ENCODE measurements at regions not wholly inside any gene's neighbourhood (a gene's known extent, or its start where the extent isn't known, plus 50 kb on each side); places are given as distances from the start of the nearest gene placed in this dataset.

DNA sequence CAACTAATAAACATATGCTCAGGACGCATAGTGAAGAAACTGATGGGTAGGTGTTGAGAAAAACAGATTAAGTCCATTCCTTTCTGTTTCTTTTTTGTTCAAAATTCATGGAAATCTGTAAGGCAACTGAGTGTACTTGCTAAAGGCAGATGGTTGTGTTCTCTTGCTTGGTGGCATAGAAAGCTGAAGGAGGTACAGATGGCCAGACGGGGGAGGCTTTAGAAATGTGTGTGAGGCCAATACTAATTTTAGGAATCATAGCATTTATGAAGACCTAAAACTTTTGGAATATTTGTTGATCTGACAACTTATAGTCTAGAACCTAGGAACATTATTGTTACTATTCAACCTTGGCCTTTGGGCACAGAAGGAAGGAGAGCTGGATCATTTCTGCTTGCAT lies 56.8 kb upstream of the EMCN start:
- intact Hi-C loops (cut with micrococcal nuclease) = no loop called here
- Histone ChIP-seq H3K27ac (ENCODE audit: insufficient read depth, low read length) (no peak overlapping the region), H2AK9ac (replicated peaks; ENCODE audit: low read depth, low read length, poor library complexity) (no peak overlapping the region), H3K4me3 (ENCODE audit: insufficient read depth, low read depth, low read length) (no peak overlapping the region), H3K4ac (ENCODE audit: low read depth, low read length) (no peak overlapping the region), H2BK20ac (ENCODE audit: low read depth, low read length) (no peak overlapping the region), H4K8ac (ENCODE audit: low read depth in 2 of 2, low read length in 2 of 2) (no peak overlapping the region), H4K91ac (ENCODE audit: insufficient read depth, low read depth, low read length) (no peak overlapping the region), H3K56ac (ENCODE audit: extremely low read depth, insufficient read depth, low read length) (no peak overlapping the region), H3K79me1 (ENCODE audit: low read depth in 1 of 2, low read length in 2 of 2) (no peaks in the 10 kb centered on the region), H3K14ac (replicated peaks; ENCODE audit: low read depth, low read length) (no peak overlapping the region), H4K5ac (ENCODE audit: low read depth, low read length) (no peak overlapping the region), H3K9me3 (ENCODE audit: control insufficient read depth, insufficient read depth, low read length) (no peaks in the 10 kb centered on the region), H3K27me3 (ENCODE audit: control insufficient read depth, insufficient read depth, low read length) (no peaks in the 10 kb centered on the region), H2BK15ac (ENCODE audit: low read depth, low read length) (no peak overlapping the region), H2AFZ (replicated peaks; ENCODE audit: low read length, poor library complexity) (no peak overlapping the region), H3K4me1 (ENCODE audit: control insufficient read depth, insufficient read depth, low read length) (no peaks in the 10 kb centered on the region), H4K20me1 (ENCODE audit: insufficient read depth, low read length) (no peaks in the 10 kb centered on the region), H3K9ac (ENCODE audit: low read depth, low read length) (no peak overlapping the region), H3K4me2 (ENCODE audit: low read depth, low read length) (no peak overlapping the region), H2AK5ac (ENCODE audit: low read depth, low read length) (no peak overlapping the region), H3K9me1 (ENCODE audit: insufficient read depth, low read length) (no peaks in the 10 kb centered on the region), H3K23ac (ENCODE audit: low read depth, low read length) (no peak overlapping the region), H3K18ac (ENCODE audit: low read depth, low read length) (no peak overlapping the region), H2BK5ac (ENCODE audit: low read depth, low read length, poor library complexity, severe bottlenecking) (no peak overlapping the region), H3K36me3 (ENCODE audit: control insufficient read depth, insufficient read depth, low read length) (no peaks in the 10 kb centered on the region), H2BK120ac (ENCODE audit: low read depth, low read length) (no peak overlapping the region)
- no CpG with 5 or more reads among the region's 2 CpGs for WGBS, 2 experiments (ENCODE audit: extremely low coverage in 2 of 2, insufficient read length in 1 of 2)
- ChIA-PET POLR2A (ENCODE audit: unreplicated experiment) (no interaction called here), CTCF (no interaction called here)
- in situ Hi-C loops (cut with MboI; ENCODE audit: low sequenced_read_pairs) = no loop called here
- no TSS peak for BruUV-seq (replicated peaks)
- no peak for ATAC-seq (ENCODE audit: low read depth)
- DNase-seq = no peak
- TF ChIP-seq NFE2L2 (IDR thresholded peaks at IDR 0.05; ENCODE audit: low read depth, low read length) (no peak), FOS (IDR thresholded peaks at IDR 0.05; ENCODE audit: low read depth, low read length) (no peak), SMC3 (IDR thresholded peaks at IDR 0.05; ENCODE audit: low read depth, low read length) (no peak), POLR2A (IDR thresholded peaks at IDR 0.05; ENCODE audit: low read depth, low read length) (no peak), CHD1 (IDR thresholded peaks at IDR 0.05; ENCODE audit: low read depth, low read length) (no peak), CEBPB (IDR thresholded peaks at IDR 0.05; ENCODE audit: low read depth, low read length) (no peak)
- TF ChIP-seq, protein P1, sequence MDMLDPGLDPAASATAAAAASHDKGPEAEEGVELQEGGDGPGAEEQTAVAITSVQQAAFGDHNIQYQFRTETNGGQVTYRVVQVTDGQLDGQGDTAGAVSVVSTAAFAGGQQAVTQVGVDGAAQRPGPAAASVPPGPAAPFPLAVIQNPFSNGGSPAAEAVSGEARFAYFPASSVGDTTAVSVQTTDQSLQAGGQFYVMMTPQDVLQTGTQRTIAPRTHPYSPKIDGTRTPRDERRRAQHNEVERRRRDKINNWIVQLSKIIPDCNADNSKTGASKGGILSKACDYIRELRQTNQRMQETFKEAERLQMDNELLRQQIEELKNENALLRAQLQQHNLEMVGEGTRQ (IDR thresholded peaks at IDR 0.05; ENCODE audit: low read depth, low read length) = no peak
- dilution Hi-C loops (cut with HindIII; ENCODE audit: low sequenced_read_pairs, unreplicated experiment) = no loop called here

Data from IMR-90 (cell line).